NCI-H2171 treated with DMSO at 0.1 percent for 48 hours (cell line): ENCODE measurements at regions not wholly inside any gene's neighbourhood (a gene's known extent, or its start where the extent isn't known, plus 50 kb on each side); places are given as distances from the start of the nearest gene placed in this dataset.

Source experiments
- DNase-seq: peaks from one replicate; lab custom pipeline; 2025; lab: John Stamatoyannopoulos, UW

DNA sequence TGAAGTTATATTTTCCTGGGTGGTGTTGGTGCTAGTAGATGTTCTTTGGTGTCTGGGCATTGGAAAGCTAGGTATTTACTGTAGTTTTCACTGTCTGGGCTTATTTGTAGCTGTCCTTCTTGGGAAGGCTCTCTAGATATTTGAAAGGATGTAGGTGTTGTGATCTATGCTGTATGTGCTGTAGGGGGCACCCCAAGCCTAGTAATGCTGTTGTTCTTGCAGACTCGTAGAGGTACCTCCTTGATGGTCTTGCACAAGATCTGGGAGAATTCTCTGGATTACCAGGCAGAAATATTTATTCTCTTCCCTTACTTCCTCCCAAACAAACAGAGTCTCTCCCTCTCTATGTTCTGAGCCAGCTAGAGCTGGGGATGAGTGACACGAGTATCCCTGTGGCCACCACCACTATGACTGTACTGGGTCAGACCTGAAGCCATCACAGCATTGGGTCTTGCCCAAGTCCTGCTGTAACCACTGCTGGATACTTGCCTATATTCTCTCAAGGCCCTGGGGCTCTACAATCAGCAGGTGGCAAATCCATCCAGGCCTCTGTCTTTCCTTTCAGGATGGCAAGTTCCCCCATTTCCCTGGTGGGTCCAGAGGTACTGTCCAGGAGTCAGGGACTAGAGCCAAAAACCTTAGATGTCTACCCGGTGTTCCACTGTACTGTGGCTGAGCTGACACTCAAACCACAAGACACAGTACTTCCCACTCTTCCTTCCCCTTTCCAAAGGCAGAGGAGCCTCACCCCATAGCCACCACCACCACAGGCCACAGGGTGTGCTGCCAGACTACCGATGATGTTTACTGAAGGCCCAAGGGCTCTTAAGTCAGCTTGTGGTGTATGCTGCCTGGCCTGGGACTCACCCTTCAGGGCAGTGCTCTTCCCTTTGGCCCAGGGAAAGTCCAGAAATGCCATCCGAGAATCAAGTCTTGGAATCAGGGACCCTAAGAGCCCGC lies 195.2 kb upstream of the DPPA4 start:
- no peak for DNase-seq

DNA sequence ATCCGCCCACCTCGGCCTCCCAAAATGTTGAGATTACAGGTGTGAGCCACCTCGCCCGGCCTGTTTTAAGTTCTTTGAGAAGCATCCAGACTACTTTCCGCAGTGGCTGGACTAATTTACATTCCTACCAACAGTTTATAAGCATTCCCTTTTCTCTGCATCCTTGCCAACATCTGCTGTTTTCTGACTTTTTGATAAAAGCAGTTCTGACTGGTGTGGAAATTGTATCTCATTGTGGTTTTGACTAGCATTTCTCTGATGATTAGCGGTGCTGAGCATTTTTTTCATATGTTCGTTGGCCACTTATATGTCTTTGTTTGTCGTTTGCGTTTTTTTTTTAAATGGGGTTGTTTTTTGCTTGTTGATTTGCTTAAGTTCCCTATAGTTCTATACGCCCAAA lies 208.4 kb upstream of the DPPA4 start:
- no peak for DNase-seq

DNA sequence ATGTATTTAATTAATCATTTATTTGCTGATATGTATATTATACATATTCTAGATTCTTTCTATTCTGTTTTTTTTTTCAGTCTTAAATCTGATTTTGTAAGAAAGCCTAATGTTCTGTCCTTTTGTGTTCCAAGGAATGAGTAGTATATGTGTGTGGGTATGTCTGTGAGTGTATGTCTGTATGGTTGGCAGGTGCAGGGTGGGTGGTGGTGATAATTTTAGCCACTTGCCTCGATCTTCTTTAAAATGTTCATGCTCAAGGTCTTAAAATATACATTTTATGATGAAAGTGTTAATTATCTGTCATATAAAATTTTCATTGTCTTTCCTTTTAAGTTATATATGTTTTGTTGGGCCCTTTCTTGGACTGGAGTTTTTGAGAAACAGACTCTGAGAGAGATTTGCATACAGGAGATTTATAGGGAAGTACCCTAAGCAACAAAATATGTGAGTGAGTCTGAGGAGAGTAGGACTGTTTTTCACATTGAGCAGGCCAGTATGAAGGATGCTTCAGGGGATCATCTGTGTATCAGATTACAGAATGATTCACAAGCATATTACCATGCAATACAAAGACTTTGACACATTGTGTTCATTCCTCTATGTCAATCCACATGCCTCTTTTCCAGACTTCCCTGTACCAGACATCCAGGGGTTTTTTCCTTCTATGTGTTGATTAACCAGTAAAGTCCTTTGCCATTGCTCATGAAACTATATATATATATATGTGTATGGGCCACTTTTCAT lies 211.0 kb upstream of the DPPA4 start:
- DNase-seq, result no peak

DNA sequence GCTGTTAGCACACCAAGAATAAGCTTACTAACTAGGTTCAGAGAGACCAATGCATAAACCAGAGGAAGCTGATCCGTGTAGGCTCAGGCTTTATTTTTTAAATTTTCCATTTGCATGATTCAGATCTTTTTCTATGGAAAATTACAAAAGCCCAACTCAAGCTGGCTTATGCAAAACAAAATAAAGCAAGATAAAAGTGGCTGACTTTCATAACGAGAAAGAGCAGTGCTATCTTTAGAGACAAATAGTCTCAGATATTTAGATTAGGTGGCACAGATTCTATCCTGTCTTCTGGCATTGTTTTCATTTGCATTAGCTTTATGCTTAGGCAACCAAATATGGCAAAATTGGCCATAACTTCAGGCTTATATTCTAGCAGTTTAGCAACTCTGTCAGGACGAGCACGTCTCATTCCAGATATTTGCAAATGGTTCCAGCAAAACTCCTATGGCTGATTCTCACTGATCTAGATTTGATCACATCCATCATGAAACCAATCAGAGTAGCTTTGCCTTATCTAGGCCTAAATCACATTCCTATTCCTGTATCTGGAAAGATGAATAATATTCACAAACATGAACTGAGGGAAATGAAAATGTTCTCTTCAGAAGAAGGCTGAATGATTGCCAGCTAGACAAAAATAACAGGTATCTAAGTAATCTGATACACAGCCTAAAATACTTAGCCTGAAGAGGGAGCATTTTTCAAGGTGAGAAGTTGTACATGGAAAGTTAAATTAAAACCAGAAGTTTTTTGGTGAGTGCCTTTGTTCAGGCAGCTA lies 216.4 kb upstream of the DPPA4 start:
- no peak for DNase-seq

DNA sequence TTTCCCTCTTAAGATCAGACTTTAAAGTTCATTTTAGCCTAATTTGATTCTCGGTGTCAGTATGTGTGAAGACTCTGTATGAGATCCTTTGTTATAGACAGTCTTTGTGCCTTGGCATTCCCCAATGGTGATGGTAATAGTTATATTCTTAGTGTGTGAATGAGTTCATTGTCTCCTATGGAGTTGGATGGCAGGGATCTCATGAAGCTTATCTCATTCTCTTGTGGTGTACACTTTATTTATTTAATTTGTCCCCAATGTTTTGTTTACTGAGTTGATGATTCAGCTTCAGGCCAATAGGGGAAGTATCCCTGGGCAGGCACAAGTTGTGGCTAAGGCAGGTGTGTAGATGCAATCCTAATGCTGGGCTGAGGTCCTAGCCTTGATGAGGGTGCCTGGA lies 222.0 kb upstream of the DPPA4 start:
- DNase-seq, result no peak

DNA sequence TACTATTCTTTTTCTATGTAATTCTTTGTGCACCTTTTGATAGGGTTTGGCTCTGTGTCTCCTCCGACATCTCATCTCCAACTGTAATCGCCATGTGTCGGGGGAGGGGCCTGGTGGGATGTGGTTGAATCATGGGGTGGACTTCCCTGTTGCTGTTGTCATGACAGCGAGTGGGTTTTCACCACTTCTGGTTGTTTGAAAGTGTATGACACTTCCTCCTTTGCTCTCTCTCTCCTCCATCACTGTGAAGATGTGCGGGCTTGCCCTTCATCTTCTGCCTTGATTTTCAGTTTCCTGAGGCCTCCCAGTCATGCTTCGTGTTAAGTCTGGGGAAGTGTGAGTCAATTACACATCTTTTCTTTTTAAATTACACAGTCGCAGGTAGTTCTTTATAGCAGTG lies 225.8 kb upstream of the DPPA4 start:
- no peak for DNase-seq

DNA sequence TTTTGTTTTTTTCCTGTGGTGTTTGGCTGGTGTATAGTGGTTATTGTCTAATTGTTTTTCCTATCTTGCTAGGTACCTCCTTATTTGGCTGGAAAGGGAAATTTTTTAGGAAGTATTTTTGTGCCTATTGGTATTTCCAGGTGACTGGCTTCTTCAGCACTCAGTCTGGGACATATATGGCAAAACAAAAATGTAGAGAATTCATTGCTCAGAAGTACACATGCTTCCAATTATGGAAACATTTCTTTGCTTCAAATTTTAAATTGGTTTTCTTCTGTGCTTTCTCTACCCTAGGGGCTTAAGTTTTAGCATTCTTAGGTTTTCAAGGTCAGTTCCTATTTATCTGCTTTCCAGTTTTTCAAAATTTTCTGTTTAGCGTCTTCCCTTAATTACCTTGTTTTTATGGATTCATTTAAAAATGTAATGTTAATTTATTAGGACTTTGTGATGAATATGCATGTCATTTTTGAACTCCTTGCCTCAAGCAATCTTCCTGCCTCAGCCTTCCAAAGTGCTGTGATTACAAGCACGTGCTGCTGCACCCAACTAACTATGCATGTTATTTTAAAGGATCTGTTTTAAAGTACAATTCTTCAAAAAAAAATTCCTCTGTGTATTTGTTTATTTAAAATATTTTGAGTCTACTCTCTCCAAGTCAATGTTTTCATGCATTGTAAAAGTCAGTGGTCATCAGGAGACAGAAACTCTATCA lies 231.9 kb upstream of the DPPA4 start:
- no peak for DNase-seq

DNA sequence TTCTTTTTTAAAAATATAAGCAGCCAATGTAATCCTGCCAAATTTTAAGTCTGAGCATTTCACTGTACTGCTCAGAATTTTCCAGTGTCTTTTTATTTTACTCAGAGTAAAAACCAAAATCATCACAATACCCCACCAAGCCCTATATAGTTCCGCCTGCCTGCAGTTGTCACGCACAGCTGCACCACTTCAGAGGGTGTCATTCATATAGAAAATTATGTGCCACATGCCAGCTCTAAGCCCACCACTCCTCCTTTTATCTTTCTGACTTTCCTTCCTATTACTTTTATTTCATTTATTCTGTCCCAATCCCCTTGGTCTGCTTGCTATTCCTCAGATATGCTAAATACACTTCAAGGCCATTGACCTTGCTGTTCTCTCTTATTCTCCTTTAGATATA lies 233.1 kb upstream of the DPPA4 start:
- DNase-seq, result no peak

DNA sequence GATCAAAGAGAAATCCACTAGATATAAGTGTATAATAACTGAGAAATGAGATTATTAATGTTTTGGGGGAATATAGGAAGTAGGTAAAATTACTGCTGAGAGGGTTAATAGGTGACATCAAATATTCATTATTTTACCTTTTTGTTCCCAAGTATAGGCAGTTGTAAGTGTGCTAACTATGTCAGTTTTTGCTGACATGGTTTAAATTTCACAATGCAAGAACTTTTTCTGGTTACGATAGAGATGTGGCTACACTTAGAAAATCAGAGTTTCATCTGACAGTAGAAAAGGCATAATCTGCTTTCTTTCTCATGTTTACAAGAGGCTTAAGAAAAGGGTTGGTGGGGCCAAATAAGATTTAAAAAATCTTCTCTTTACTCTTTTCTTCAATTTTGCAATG lies 235.0 kb upstream of the DPPA4 start:
- DNase-seq, result no peak

DNA sequence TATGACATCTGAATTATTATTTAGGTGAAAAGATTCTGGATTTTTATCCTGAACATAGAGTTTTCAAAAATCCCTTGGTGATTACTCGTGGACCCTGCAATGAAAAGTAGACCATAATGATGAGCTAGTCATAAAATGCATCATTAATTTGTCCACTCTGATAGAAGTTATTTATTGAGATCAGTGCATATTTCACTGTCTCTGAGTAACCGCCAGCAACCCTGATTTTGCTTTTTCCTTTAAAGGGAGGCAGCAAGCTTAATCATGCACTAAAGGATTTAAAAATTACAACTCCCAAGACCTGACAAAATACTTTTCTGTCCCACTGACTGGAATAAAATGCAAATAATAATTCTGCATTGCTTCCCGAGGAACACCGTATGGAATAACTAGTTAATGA lies 259.6 kb upstream of the DPPA4 start:
- DNase-seq, result no peak

DNA sequence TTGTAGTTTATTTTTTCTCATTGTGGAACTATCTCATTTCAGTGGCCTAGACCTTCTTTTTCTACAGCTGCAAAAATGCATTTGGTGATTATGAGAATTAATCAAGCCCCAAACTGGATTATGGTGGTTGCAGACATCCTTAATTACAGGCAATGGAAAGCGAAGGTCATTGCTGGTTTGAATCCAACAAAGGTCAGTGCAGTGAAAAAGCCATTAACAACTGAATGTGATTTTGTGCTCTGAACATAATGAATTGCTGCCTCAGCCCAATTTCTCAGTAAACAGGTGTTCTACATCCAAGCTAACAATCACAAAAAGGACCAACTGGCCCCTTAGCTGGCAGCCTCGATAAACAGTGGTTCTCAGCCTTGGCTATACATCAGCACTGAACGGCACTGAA lies 260.1 kb upstream of the DPPA4 start:
- DNase-seq, result no peak

DNA sequence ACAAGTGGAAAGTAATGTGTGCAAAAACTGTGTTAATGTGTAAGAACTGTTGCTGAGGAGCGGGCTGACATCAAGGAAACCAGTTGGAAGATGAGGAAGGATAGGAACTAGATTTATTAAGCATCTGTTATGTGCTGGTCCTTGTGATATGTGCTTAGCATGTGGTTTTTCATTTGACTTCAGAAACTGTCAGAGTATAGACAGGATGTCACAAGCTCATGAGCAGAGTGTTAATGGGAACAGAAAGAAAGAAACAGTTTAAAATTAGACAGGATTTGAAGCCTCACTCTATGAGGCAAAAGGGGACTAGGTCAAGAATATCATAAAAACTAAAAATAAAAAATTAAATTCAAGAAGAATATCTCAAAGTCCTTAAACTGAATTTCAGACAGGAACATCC lies 270.6 kb upstream of the DPPA4 start:
- DNase-seq, result no peak

DNA sequence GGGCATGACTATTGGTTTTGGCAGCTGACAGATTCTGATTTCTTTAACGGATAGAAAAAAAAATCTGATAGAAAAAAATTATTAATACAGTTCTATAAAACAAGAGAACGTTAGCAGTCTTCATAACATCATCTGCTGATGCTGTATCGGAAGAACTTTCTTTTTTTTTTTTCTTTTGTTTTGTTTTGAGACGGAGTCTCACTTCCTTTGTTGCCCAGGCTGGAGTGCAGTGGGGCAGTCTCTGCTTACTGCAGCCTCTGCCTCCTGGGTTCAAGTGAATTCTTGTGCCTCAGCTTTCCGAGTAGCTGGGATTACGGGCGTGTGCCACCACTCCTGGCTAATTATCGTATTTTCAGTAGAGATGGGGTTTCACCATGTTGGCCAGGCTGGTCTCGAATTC lies 271.2 kb upstream of the DPPA4 start:
- no peak for DNase-seq

DNA sequence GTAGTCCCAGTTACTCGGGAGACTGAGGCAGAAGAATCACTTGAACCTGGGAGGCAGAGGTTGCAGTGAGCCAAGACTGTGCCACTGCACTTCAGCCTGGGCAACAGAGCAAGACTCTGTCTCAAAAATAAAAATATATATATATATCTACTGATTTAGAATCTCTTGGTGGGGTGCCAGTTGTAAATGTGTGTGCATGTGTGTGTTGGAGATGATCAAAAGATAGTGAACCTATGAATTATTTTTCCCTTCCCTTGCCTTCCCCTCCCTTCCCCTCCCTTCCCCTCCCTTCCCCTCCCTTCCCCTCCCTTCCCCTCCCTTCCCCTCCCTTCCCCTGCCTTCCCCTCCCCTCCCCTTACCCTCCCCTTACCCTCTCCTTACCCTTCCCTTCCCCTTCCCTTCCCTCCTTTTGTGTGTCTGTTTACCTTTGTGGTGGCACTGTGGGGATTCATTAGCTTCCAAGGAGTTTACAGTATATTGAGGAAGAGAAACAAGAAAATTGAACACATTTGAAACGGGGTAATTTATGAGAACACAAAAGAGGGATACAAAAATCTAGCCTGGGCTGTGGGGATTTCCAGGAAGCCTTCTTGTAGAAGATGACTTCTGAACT lies 281.5 kb upstream of the DPPA4 start:
- DNase-seq, result no peak

DNA sequence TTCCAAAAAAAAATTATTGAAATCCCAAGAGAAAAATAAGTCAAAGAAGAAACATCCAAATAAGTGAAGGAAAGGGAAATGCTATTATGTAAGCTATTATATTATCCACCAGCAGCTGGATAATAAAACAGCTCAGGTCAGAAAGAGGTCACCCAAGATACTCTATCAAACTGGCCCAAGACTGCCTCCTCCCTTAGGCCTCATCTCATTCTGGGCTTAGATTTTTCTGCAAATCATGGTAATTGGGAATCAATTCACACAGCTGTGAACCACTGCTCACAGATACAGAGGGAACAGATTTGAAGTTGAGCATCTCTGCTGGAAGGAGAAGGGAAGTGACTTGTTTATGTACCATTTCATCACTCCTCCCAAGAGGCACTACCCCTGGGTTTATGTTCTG lies 294.6 kb upstream of the DPPA4 start:
- no peak for DNase-seq

DNA sequence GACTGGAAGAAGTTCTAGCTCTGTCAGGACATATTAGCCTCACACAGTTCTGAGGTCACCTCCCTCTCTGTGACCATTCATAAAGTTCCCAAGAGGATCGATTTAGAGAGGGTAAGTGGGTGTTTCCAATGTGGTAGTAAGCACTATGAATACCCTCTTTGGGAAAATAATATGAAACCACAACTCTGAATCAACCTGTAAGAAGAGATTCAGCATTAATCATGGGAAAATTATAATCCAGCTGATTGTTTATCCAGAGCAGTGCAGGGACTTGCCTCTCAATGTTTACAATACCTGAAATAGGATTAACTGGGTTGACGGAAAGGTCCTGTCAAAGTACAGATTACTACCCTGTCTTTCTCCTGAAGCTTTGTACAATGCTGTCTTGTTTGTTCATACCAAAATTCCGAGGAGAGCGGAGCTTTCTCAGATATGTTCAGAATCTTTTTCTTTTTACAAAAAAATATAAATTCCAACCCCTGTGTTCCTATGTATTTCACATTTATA lies 302.9 kb upstream of the DPPA4 start:
- DNase-seq, result no peak

DNA sequence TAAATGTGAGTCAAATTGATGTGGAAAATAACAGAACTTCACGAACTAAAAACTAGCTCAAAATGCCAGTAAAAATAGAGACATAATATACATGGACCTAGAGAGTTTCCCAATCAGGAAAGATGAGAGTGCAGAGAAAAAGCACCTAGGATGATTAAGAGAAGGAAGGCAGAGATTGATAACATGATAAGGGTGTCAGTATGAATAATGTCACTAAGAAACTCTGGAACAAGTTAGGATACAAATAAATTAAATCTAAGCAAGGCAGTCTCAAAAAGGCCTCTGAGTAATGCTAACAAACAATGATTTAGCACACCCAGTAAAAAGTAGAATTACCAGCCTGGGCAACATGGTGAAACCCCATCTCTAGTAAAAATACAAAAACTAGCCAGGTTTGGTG lies 304.7 kb upstream of the DPPA4 start:
- no peak for DNase-seq

DNA sequence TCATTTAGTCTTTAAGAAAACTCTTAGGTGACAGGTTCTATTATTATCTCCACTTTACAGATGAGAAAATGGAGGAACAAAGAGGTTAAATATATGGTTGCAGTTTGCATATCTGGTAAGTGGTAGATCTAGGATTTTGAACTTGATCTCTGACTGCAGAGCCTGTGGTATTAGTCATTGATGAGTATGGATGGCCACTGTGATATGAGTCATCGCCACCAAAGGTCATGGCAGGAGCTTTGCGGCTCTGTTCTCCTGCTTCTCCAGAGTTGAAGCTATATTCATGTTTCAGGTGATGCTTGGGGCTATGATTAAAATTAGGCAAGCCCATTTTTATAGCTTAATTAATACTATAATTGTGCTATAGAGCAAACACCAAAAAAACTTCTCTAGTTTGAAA lies 306.2 kb upstream of the DPPA4 start:
- no peak for DNase-seq

DNA sequence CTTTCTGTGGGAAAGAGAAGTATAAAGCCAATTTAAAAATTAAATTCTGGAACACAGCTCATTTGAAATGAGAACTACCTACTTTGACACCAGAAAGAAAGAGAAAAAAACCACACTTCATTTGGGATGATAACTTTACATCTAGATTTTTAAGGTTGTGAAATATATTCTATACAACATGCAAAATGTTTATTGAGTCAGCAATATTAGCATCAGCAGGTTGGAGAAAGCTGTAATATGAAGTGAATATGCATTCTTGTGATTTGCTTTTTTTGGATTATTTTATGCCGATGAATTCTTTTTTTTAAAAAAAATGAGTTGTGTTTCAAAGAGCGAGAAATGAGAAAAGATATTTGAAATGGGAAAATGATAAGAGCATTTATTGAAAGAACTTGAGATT lies 307.0 kb upstream of the DPPA4 start:
- no peak for DNase-seq

DNA sequence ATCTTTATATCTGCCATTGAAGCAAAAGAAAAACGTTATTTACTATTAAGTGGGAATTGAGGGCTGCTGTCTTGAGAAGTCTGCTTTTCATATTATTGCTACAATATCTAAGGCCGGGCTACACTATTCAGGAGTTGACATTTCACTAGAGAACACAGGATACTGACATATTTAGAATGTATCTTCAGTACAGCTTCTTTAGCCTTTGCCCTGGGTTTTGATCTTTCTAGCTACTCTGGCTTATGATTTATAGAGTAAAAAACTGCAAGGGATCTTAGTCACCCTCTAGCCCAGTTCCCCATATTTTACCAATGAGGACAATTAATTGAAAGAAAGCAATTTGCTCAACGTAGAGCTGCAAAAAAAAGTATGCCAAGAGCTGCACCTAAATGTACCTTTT lies 307.4 kb upstream of the DPPA4 start:
- DNase-seq, result no peak

DNA sequence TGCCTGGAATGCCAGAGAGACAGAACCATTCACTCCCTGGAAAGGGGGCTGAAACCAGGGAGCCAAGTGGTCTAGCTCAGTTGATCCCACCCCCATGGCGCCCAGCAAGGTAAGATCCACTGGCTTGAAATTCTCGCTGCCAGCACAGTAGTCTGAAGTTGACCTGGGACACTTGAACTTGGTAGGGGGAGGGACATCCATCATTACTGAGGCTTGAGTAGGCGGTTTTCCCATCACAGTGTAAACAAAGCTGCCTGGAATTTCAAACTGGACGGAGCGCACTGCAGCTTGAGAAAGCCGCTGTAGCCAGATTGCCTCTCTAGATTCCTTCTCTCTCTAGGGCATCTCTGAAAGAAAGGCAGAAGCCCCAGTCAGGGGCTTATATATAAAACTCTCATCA lies 310.7 kb upstream of the DPPA4 start:
- no peak for DNase-seq
